CD14-positive monocyte (primary cell): ENCODE measurements at regions not wholly inside any gene's neighbourhood (a gene's known extent, or its start where the extent isn't known, plus 50 kb on each side); places are given as distances from the start of the nearest gene placed in this dataset.
A peak's percentile ranks its signal among the peaks of the same experiment; 100 is the strongest.

Experiments used
- DNase-seq, 3 donors: peaks; one replicate each; pipeline ENCODE4 v3.0.0-alpha.2; 2011 to 2022
- H2AFZ ChIP-seq: 2 replicates; pipeline ENCODE4 v1.6.0; 2012; ENCODE audit warnings: mild to moderate bottlenecking, low read depth, low read length, inconsistent platforms; ENCODE audit not compliant: insufficient read depth, poor library complexity, severe bottlenecking
- H3K27ac ChIP-seq, 2 donors: 1 replicate in 1 of 2; 2 replicates in 1 of 2; pipeline ENCODE4 v1.5.1; 2012 to 2013; ENCODE audit warnings: low read length in 2 of 2, control low read depth in 1 of 2, inconsistent platforms in 1 of 2, low read depth in 1 of 2, mild to moderate bottlenecking in 1 of 2
- H3K27me3 ChIP-seq, 2 donors: one replicate each; pipeline versions ENCODE4 v1.6.0 to v1.6.1; 2011 to 2013; ENCODE audit warnings: low read length in 2 of 2; ENCODE audit not compliant: control insufficient read depth in 2 of 2, insufficient read depth in 2 of 2
- H3K36me3 ChIP-seq, 2 donors: replicated peaks in 1 of 2; 1 replicate in 1 of 2; 2 replicates in 1 of 2; pipeline versions ENCODE4 v1.5.1 to v1.6.1; 2012 to 2013; ENCODE audit warnings: low read length in 2 of 2, control low read depth in 1 of 2, inconsistent platforms in 1 of 2, mild to moderate bottlenecking in 1 of 2; ENCODE audit not compliant: insufficient read depth in 2 of 2, control insufficient read depth in 1 of 2
- H3K4me1 ChIP-seq, 2 donors: 1 replicate in 1 of 2; 2 replicates in 1 of 2; pipeline versions ENCODE4 v1.5.1 to v1.6.1; 2012 to 2013; ENCODE audit warnings: low read length in 2 of 2, control low read depth in 1 of 2, inconsistent platforms in 1 of 2, mild to moderate bottlenecking in 1 of 2, moderate library complexity in 1 of 2; ENCODE audit not compliant: insufficient read depth in 2 of 2, control insufficient read depth in 1 of 2
- H3K4me2 ChIP-seq: replicated peaks from 2 replicates; pipeline ENCODE3; 2012; ENCODE audit warnings: low read length, moderate library complexity, mild to moderate bottlenecking; ENCODE audit not compliant: poor library complexity, severe bottlenecking; ENCODE audit errors: extremely low read depth
- H3K4me3 ChIP-seq, 3 experiments: fragments of 200-600 bp in 1 of 3; sonication (generic) in 1 of 3; replicated peaks in 1 of 3; 1 replicate in 2 of 3; 2 replicates in 1 of 3; pipeline ENCODE4 v1.5.1; 2011 to 2013; ENCODE audit warnings: low read length in 3 of 3, mild to moderate bottlenecking in 3 of 3, control low read depth in 2 of 3, low read depth in 2 of 3, inconsistent platforms in 1 of 3, moderate library complexity in 1 of 3
- H3K79me2 ChIP-seq: 2 replicates; pipeline ENCODE4 v1.6.0; 2012; ENCODE audit warnings: mild to moderate bottlenecking, control low read depth, inconsistent platforms, low read length, moderate library complexity; ENCODE audit not compliant: insufficient read depth
- H3K9ac ChIP-seq: 2 replicates; pipeline ENCODE4 v1.6.0; 2017; ENCODE audit warnings: low read length, mild to moderate bottlenecking; ENCODE audit not compliant: insufficient read depth, poor library complexity, severe bottlenecking
- H3K9me3 ChIP-seq, 2 donors: replicated peaks in 1 of 2; 1 replicate in 1 of 2; 2 replicates in 1 of 2; pipeline versions ENCODE4 v1.5.1 to v1.6.1; 2012 to 2013; ENCODE audit warnings: low read length in 2 of 2, control low read depth in 1 of 2; ENCODE audit not compliant: control insufficient read depth in 1 of 2, insufficient read depth in 1 of 2
- H4K20me1 ChIP-seq: 2 replicates; pipeline ENCODE4 v1.6.0; 2012; ENCODE audit warnings: mild to moderate bottlenecking, low read length, control low read depth, moderate library complexity; ENCODE audit not compliant: insufficient read depth
- H3K27ac Mint-ChIP-seq, 7 donors: one replicate each; pipeline ENCODE4 v1.8.0; 2020; ENCODE audit warnings: mild to moderate bottlenecking in 7 of 7, mixed read lengths in 7 of 7, moderate library complexity in 6 of 7, inconsistent platforms in 2 of 7
- H3K27me3 Mint-ChIP-seq, 3 donors: one replicate each; pipeline ENCODE4 v1.8.0; 2021 to 2022; ENCODE audit warnings: low read depth in 3 of 3, mild to moderate bottlenecking in 3 of 3, mixed read lengths in 3 of 3, moderate library complexity in 3 of 3, inconsistent platforms in 1 of 3
- H3K36me3 Mint-ChIP-seq, 2 donors: one replicate each; pipeline ENCODE4 v1.8.0; 2020; ENCODE audit warnings: mixed read lengths in 2 of 2, inconsistent platforms in 1 of 2, mild to moderate bottlenecking in 1 of 2
- H3K4me1 Mint-ChIP-seq: one replicate; pipeline ENCODE4 v1.8.0; 2020; ENCODE audit warnings: mild to moderate bottlenecking, mixed read lengths
- H3K4me3 Mint-ChIP-seq, 2 donors: one replicate each; pipeline ENCODE4 v1.8.0; 2020; ENCODE audit warnings: mild to moderate bottlenecking in 2 of 2, mixed read lengths in 2 of 2, moderate library complexity in 1 of 2
- H3K9me3 Mint-ChIP-seq, 7 donors: one replicate each; pipeline ENCODE4 v1.8.0; 2020 to 2022; ENCODE audit warnings: mixed read lengths in 7 of 7, mild to moderate bottlenecking in 6 of 7, moderate library complexity in 6 of 7, inconsistent platforms in 2 of 7
- CTCF ChIP-seq: fragments of 200-600 bp; IDR thresholded peaks from one replicate; pipeline ENCODE4 v1.8.0; 2022; ENCODE audit warnings: antibody characterized with exemption, mild to moderate bottlenecking
- WGBS: methylation state at CpG from one replicate; pipeline ENCODE4 v1.1.5; 2013; ENCODE audit warnings: missing lambda C conversion rate; ENCODE audit not compliant: insufficient coverage; 5-methylcytosine and 5-hydroxymethylcytosine counted together
- intact Hi-C, 2 donors: fragments of 100-400 bp; cut with micrococcal nuclease; formaldehyde crosslinking; loops; one replicate each; pipeline versions ENCODE4 v1.15.0 to v1.15.1; 2023

- Mint-ChIP-seq H3K27ac (no peak overlapping the region), H3K4me3 (peak overlapping the region; percentile 77 to 88)
Observed at GRCh38 chr1:218165701-218166114, 119.4 kb upstream of the RRP15 start.

GRCh38 chr1:218166268-218166945, 118.7 kb upstream of the RRP15 start:
- H3K4me1 ChIP-seq = peaks cover 11 to 13% of the 10 kb centered on the region in 2 donors
- no peak overlapping the region for H3K4me3 ChIP-seq
- H3K36me3 ChIP-seq = no peaks in the 10 kb centered on the region
- H3K4me2 ChIP-seq = no peak overlapping the region
- no peak for TF ChIP-seq CTCF
- no CpG with 5 or more reads among the region's 8 CpGs for WGBS
- Mint-ChIP-seq H3K27ac (no peak overlapping the region), H3K4me3 (peak overlapping the region in 1 of 2 donors; percentile 88), H3K4me1 (peaks cover 16% of the 10 kb centered on the region), H3K9me3 (peaks cover 0 to 14% (median 7%) of the 10 kb centered on the region in 7 donors), H3K36me3 (peaks cover 0 to 1% of the 10 kb centered on the region in 2 donors), H3K27me3 (peaks cover 51 to 67% (median 53%) of the 10 kb centered on the region in 3 donors)
- H3K27ac ChIP-seq = no peak overlapping the region
- H3K79me2 ChIP-seq = no peaks in the 10 kb centered on the region
- H3K9me3 ChIP-seq = peaks cover 0 to 17% of the 10 kb centered on the region in 2 donors
- H4K20me1 ChIP-seq = no peaks in the 10 kb centered on the region
- DNase-seq = no peak
- H3K9ac ChIP-seq = no peak overlapping the region
- H2AFZ ChIP-seq = no peak overlapping the region
- H3K27me3 ChIP-seq = peaks cover 64 to 82% of the 10 kb centered on the region in 2 donors
- intact Hi-C loops = no loop called here

More at GRCh38 chr1:218165701-218166114, 119.4 kb upstream of the RRP15 start:
- Mint-ChIP-seq H3K9me3 (peaks cover 0 to 14% (median 7%) of the 10 kb centered on the region in 7 donors), H3K4me1 (peaks cover 16% of the 10 kb centered on the region), H3K36me3 (peaks cover 0 to 1% of the 10 kb centered on the region in 2 donors), H3K27me3 (peaks cover 51 to 67% (median 53%) of the 10 kb centered on the region in 3 donors)
- Histone ChIP-seq H3K36me3 (no peaks in the 10 kb centered on the region), H3K9ac (no peak overlapping the region), H3K27me3 (peaks cover 64 to 87% of the 10 kb centered on the region in 2 donors), H2AFZ (peak overlapping the region; percentile 54), H4K20me1 (no peaks in the 10 kb centered on the region), H3K9me3 (peaks cover 0 to 17% of the 10 kb centered on the region in 2 donors), H3K27ac (no peak overlapping the region), H3K4me3 (peak overlapping the region; percentile 31 to 73 (median 44)), H3K79me2 (no peaks in the 10 kb centered on the region), H3K4me2 (peak overlapping the region; percentile 73), H3K4me1 (peaks cover 11 to 13% of the 10 kb centered on the region in 2 donors)
- intact Hi-C loops = no loop called here
- WGBS = 0% methylated on average over 1 of the region's 10 CpGs
- TF ChIP-seq CTCF = no peak
- no peak for DNase-seq
